GM10266 (cell line): ENCODE measurements at regions not wholly inside any gene's neighbourhood (a gene's known extent, or its start where the extent isn't known, plus 50 kb on each side); places are given as distances from the start of the nearest gene placed in this dataset.
"Not testable (repeated sequence)": the region's sequence is repeated elsewhere in the genome, so short reads cannot be mapped to it uniquely, and the experiment has no call there.

ENCODE experiments used
- DNase-seq: peaks from one replicate; pipeline ENCODE4 v3.0.0; 2012; ENCODE audit errors: extremely low spot score
- CTCF ChIP-seq: IDR thresholded peaks from 2 replicates; pipeline ENCODE4 v1.5.1; 2012; ENCODE audit warnings: mild to moderate bottlenecking, low read depth; ENCODE audit not compliant: control insufficient read depth, insufficient read depth; ENCODE audit errors: missing control alignments

- DNase-seq: no peak
- TF ChIP-seq CTCF: no peak
Measured at GRCh38 chr2:14072338-14072737, 560.2 kb upstream of the LRATD1 start.

- TF ChIP-seq CTCF: no peak
- no peak for DNase-seq
Measured at GRCh38 chr2:14074691-14075090, 557.8 kb upstream of the LRATD1 start.

- DNase-seq: no peak
- no peak for TF ChIP-seq CTCF
Measured at GRCh38 chr2:14079576-14079975, 552.9 kb upstream of the LRATD1 start.

- no peak for DNase-seq
Measured at GRCh38 chr2:14081521-14081920, 551.0 kb upstream of the LRATD1 start.

GRCh38 chr2:14082640-14083039 is 549.9 kb upstream of the LRATD1 start:
- DNase-seq: no peak
- no peak for TF ChIP-seq CTCF

More at GRCh38 chr2:14081521-14081920, 551.0 kb upstream of the LRATD1 start:
- no peak for TF ChIP-seq CTCF

GRCh38 chr2:14094592-14094991 is 537.9 kb upstream of the LRATD1 start:
- no peak for DNase-seq

GRCh38 chr2:14099101-14099500 is 533.4 kb upstream of the LRATD1 start:
- DNase-seq: not testable (repeated sequence)

More at GRCh38 chr2:14094592-14094991, 537.9 kb upstream of the LRATD1 start:
- no peak for TF ChIP-seq CTCF

GRCh38 chr2:14114275-14114674 is 518.2 kb upstream of the LRATD1 start:
- DNase-seq: no peak
- TF ChIP-seq CTCF: no peak
